GM21390 (cell line): ENCODE measurements at regions not wholly inside any gene's neighbourhood (a gene's known extent, or its start where the extent isn't known, plus 50 kb on each side); places are given as distances from the start of the nearest gene placed in this dataset.
A peak's percentile ranks its signal among the peaks of the same experiment; 100 is the strongest.
"Not testable (repeated sequence)": the region's sequence is repeated elsewhere in the genome, so short reads cannot be mapped to it uniquely, and the experiment has no call there.

ENCODE experiments used
- ATAC-seq: cut with Tn5 transposase; IDR thresholded peaks from one replicate; pipeline ENCODE4 v1.9.1; 2021; ENCODE audit not compliant: unreplicated experiment

- ATAC-seq: not testable (repeated sequence)
Observed at GRCh38 chr1:144031550-144031949, 59.8 kb upstream of the FAM72C start.

DNA sequence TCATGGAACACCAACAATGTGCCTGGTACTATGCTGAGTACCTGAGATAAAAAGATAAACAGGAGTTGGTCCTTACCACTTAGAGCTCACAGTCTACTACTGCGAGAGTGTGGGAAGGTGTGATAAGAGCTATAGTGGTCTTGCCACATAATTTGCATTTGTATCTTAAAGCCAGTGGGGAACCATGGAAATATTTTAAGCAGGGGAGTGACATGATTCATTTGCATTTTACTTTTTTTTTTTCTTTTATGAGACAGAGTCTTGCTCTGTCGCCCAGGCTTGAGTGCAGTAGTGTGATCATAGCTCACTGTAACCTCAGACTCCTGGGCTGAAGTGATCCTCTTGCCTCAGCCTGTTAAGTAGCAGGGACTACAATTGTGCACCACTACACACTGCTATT, 54.2 kb upstream of the FAM72C start:
- ATAC-seq: peak; percentile 91

DNA sequence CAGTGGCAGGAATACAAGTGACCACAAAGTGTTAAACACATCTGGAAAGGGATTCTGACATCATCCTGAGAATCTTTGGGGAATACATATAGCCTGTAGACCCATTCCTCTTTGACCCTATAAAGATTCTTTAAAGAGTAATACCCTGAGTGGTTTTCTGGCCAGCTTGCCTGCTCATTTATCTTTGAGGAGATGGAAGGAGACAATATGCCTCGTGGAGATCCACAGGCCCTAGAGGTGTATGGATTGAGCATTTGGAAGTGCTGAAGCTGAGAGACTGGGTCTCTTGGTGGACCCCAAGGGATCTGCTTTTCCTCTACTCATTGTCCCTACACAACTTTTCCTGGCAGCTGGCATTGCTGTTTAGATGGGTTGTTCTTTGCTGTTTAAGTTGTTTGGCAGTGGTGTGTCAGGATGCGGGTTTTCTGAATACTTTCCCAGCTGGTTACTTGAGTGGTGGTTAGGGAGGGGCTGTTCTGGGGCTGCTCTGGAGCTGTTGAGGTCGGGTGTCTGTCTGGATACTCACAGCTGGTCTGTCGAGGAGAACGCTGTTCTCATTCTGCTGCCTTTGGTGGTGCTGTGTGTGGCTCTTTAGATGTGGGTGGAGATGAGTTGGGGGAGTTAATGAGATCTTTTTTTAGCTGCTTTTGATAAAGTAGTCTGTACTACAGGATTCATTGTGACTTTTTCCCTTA, 50.1 kb upstream of the FAM72C start:
- ATAC-seq: not testable (repeated sequence)
